ENCODE measurements at regions not wholly inside any gene's neighbourhood (a gene's known extent, or its start where the extent isn't known, plus 50 kb on each side); places are given as distances from the start of the nearest gene placed in this dataset.
"Not testable (repeated sequence)": the region's sequence is repeated elsewhere in the genome, so short reads cannot be mapped to it uniquely, and the experiment has no call there.

GRCh38 chr3:66652100-66652499 lies 151.3 kb upstream of the LRIG1 start:
- TF ChIP-seq EZH2 (IDR thresholded peaks at IDR 0.05); POLR2AphosphoS5 (IDR thresholded peaks at IDR 0.05; ENCODE audit: borderline replicate concordance, low read depth, low read length): not testable (repeated sequence)

Data from SK-N-MC (cell line).